DMS79 treated with DMSO at 0.1 percent for 48 hours (cell line): ENCODE measurements at regions not wholly inside any gene's neighbourhood (a gene's known extent, or its start where the extent isn't known, plus 50 kb on each side); places are given as distances from the start of the nearest gene placed in this dataset.

Experiments used
- DNase-seq: peaks from one replicate; lab custom pipeline; 2025; lab: John Stamatoyannopoulos, UW

DNA sequence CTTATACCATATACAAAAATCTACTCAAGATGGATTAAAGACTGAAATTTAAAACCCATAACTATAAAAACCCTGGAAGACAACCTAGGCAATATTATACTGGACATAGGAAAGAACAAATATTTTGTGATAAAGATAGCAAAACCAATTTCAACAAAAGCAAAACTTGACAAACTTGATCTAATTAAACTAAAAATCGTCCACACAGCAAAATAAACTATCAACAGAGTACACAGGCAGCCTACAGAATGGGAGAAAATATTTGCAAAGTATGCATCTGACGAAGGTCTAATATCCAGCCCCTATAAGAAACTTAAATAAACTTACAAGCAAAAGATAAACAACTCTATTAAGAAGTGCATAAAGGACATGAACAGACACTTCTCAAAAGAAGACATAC lies 240.1 kb downstream of the HGF start:
- DNase-seq = no peak

GRCh38 chr7:81527651-81528050 lies 242.2 kb downstream of the HGF start:
- no peak for DNase-seq

- DNase-seq = no peak
These were observed 242.9 kb downstream of the HGF start for GRCh38 chr7:81526971-81527370.

DNA sequence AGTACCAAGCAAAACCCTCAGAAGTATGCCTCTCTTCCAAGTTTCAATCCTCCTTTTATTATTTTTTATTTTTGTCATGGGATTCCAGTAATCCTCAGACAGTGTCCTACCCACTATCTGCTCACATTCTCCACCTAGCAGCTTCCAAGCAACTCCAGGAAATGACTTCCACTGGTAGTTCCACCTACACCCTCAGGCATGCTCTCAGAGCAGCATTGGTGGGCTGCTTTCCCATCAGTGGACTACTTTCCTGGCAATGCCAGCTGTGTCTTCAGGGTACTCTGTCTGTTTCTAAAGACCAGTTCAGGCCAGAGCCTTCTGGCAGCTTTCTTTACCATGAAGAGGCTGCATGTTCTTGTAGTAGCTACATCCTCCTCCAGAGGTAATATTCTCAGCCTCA lies 244.0 kb downstream of the HGF start:
- DNase-seq = no peak

DNA sequence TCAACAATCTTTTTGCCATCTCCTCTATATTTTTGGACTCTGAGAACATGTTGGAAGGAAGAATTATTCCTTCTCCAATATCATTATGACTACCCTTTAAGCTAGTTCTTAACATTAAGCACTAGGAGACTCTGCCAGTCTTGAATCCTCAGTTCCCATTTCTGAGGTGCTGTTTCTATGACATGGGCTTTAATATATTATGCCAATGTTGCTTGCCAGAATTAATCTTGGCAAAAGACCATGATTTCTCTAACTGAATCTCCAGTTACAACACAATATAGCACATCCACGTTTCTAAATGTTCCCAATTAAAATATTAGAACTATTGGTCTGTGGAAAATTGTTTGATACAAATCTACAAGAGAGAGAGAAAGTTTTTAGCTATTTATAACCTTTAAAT lies 250.0 kb downstream of the HGF start:
- no peak for DNase-seq

DNA sequence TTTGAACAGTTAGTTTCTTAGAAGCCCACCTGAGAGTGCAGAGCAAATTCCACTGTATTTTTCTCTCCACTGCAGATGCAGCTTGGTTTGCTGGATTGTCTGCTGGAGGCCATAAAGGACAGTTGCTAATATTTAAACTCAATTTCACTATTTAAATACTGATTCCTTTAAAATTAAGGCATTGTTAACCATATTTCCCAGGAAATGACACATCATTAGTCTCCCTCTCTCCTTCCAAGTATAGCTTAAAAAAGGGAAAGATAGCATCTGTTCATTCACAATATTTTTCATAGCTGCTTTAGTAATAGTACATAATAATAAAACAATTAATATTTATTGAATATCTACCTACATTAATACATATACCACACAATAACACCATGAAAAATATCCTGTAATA lies 252.9 kb downstream of the HGF start:
- DNase-seq = no peak

DNA sequence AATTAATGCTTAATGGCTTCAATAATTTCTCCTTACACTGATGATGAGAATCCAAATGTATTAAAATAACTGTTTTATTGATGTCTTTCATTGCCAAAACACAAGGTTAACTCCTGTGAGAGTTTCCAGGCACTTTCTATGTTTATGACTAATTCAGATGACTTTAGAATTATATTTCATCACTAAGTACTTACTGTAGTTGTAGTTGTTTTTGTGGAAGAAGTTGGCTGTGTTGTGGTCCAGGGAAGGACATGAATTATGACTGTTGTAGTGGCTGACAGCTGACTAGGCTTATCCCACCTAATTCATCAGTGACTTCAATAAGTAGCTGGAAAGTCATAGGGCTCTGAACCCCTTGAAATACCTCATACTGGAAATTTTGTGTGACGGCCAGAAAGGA lies 254.8 kb downstream of the HGF start:
- DNase-seq = no peak

DNA sequence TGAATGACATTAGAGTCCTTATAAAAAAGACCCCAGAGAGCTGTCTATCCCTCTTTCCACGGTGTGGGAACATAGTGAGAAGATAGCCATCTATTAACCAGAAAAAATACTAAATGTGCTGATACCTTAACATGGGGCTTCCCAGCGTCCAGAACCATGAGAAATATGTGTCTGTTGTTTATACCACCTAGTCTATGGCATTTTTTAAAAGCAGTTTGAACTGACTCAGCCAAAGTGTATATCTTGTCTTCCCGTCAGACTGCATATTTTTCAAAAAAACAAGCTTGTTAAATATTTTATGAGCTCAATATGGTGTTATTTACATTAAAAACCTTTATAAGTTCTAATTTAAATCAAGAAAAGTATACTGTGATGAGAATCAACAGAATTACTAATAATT lies 255.3 kb downstream of the HGF start:
- DNase-seq = no peak

DNA sequence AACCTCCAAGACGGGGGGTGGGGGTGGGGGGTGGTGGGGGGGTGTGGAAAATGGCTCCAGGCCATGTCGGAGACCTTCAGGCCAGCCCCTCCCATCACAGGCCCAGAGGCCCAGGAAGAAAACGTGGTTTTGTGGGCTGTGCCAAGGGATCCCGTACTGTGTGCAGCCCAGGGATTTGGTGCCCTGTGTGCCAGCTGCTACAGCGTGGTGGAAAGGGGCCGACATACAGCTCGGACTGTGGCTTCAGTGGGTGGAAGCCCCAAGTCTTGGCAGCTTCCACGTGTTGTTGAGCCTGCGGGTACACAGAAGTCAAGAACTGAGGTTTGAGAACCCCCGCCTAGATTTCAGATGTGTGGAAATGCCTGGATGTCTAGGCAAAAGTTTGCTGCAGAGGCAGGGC lies 259.7 kb downstream of the HGF start:
- DNase-seq = no peak

- no peak for DNase-seq
These were observed 262.6 kb downstream of the HGF start for GRCh38 chr7:81507221-81507620.

DNA sequence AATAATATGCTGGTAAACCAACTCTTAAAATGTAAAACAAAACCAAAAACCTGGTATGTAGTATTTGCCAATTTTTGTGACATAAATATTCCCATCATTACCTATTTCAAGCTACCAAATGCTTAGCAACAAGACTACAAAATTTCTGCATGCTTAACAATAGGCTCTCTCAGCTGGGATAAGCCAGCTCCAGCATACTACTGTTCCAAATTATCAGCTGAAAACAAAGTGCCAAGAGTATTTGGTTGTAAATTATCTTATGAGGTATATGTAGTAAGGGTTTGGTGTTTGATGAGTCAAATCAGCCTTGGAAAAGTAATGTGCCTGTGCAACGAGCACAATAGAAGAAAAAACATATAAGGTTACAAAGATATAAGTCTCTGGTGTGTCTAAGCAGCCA lies 263.2 kb downstream of the HGF start:
- no peak for DNase-seq

GRCh38 chr7:81503771-81504170 lies 266.1 kb downstream of the HGF start:
- DNase-seq = no peak

DNA sequence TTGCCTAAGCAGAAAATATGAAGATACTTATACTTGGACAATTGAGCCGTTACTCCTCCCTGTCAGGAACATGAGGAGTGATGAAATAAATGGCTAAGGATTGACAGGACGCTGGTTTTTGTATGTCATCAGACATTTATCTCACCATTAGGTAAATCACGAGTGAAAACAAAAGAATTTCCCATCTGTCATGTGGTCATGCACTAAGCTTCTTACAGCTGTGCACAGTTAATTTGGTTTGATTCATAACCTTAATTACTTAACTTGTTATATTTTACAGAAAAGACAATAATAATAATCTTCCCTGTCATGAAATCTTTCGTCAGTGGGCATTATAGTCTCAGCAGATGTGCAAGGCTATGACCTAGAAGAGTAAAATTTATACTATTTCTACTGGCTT lies 266.5 kb downstream of the HGF start:
- DNase-seq = no peak

GRCh38 chr7:81501220-81501619 lies 268.6 kb downstream of the HGF start:
- DNase-seq = no peak

- DNase-seq = no peak
These were observed 269.2 kb downstream of the HGF start for GRCh38 chr7:81500631-81501030.

GRCh38 chr7:81499262-81500116 lies 270.4 kb downstream of the HGF start:
- peak; percentile 69 for DNase-seq

DNA sequence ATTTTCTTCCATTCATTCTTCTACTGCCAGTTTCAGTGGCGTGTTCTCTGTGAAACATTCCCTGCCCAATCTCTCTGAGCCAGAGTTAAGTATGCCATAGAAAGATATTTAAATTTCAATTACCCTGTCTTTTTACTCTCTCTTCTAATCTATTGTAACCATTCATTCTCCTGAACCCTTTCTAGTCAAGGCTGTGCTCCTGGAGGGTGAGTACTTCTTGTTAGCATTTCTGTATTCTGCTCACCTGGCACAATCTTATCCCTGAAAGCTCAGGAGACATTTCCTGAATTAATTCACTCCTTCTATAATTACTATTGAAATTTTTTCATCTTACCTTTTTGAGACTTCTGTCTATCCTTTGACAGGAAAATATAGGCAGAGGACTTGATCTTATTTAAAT lies 271.7 kb downstream of the HGF start:
- no peak for DNase-seq

DNA sequence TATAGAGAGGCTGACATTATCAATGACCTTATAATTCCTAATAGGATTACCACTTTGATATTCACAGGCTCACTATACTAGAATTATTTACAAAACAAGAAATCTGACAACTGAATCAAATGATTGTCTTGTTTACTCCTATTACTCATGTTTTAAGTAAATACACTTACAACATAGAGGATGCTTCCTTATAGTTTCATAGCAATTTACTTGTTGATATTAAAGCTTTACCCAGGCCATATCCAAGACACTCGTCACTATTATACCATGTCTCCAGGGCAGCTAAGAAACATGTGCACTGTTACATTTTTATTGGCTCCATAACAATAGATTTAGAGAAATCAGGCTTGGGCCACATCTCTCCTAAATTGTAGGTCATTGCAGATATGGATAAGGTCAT lies 276.9 kb downstream of the HGF start:
- no peak for DNase-seq

- no peak for DNase-seq
These were observed 277.6 kb downstream of the HGF start for GRCh38 chr7:81492240-81492639.

- DNase-seq = peak; percentile 84
These were observed 278.3 kb downstream of the HGF start for GRCh38 chr7:81491573-81491972.

GRCh38 chr7:81488210-81488609 lies 281.6 kb downstream of the HGF start:
- DNase-seq = no peak

DNA sequence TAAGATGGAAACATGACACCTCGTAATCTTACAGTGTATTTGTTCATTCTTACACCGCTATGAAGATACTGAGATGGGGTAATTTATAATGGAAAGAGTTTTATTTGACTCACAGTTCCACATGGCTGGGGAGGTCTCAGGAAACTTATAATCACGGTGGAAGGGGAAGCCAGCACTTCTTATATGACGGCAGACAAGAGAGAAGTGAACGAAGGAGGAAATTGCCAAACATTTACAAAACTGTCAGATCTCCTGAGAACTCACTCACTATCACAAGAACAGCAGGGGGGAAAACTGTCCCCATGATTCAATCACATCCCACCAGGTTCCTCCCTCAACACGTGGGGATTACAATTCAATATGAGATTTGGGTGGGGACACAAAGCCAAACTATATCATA lies 282.3 kb downstream of the HGF start:
- DNase-seq = no peak

- no peak for DNase-seq
These were observed 285.6 kb downstream of the HGF start for GRCh38 chr7:81484261-81484660.

- DNase-seq = peak; percentile 63
These were observed 287.2 kb downstream of the HGF start for GRCh38 chr7:81482600-81483186.
